Neural progenitor cell (in vitro differentiated cells): ENCODE measurements at regions not wholly inside any gene's neighbourhood (a gene's known extent, or its start where the extent isn't known, plus 50 kb on each side); places are given as distances from the start of the nearest gene placed in this dataset.

Experiments used
- DNase-seq: peaks from one replicate; pipeline ENCODE4 v3.0.0-alpha.2; 2016; ENCODE audit warnings: low spot score
- H2AFZ ChIP-seq: fragments of 200-600 bp; sonication (generic); replicated peaks from 2 replicates; pipeline ENCODE4 v1.6.1; 2016; ENCODE audit warnings: antibody characterized with exemption
- H3F3A ChIP-seq: fragments of 200-600 bp; sonication (generic); 2 replicates; pipeline ENCODE4 v1.6.1; 2016; ENCODE audit warnings: antibody characterized with exemption, low read depth
- H3K27ac ChIP-seq: fragments of 200-600 bp; sonication (generic); 2 replicates; pipeline ENCODE4 v1.5.1; 2016; ENCODE audit warnings: mild to moderate bottlenecking
- H3K27me3 ChIP-seq: fragments of 200-600 bp; sonication (generic); 2 replicates; pipeline ENCODE4 v1.6.1; 2016; ENCODE audit warnings: mild to moderate bottlenecking, moderate library complexity
- H3K36me3 ChIP-seq: fragments of 200-600 bp; sonication (generic); 2 replicates; pipeline ENCODE4 v1.5.1; 2016
- H3K4me1 ChIP-seq: fragments of 200-600 bp; sonication (generic); 2 replicates; pipeline ENCODE4 v1.6.1; 2016; ENCODE audit warnings: mixed run types
- H3K4me2 ChIP-seq: fragments of 200-600 bp; sonication (generic); 2 replicates; pipeline ENCODE4 v1.6.1; 2016
- H3K4me3 ChIP-seq: fragments of 200-600 bp; sonication (generic); 2 replicates; pipeline ENCODE4 v1.5.1; 2016
- H3K79me2 ChIP-seq: fragments of 200-600 bp; sonication (generic); 2 replicates; pipeline ENCODE4 v1.6.1; 2016; ENCODE audit warnings: low read depth
- H3K9ac ChIP-seq: fragments of 200-600 bp; sonication (generic); 2 replicates; pipeline ENCODE4 v1.6.1; 2016
- H3K9me3 ChIP-seq: fragments of 200-600 bp; sonication (generic); 2 replicates; pipeline ENCODE4 v1.5.1; 2016; ENCODE audit warnings: low read depth
- H4K20me1 ChIP-seq: fragments of 200-600 bp; sonication (generic); 2 replicates; pipeline ENCODE4 v1.6.1; 2016; ENCODE audit warnings: low read depth
- H3K27ac Mint-ChIP-seq: 3 replicates; pipeline ENCODE4 v1.8.0; 2021; ENCODE audit warnings: mixed read lengths
- H3K27me3 Mint-ChIP-seq: 2 replicates; pipeline ENCODE4 v1.8.0; 2022; ENCODE audit warnings: low read depth, mild to moderate bottlenecking, inconsistent platforms, moderate library complexity, mixed read lengths; ENCODE audit not compliant: insufficient read depth
- H3K36me3 Mint-ChIP-seq: 3 replicates; pipeline ENCODE4 v1.8.0; 2021; ENCODE audit warnings: mixed read lengths
- H3K4me1 Mint-ChIP-seq: 3 replicates; pipeline ENCODE4 v1.8.0; 2021; ENCODE audit warnings: mixed read lengths
- H3K4me3 Mint-ChIP-seq: 3 replicates; pipeline ENCODE4 v1.8.0; 2021; ENCODE audit warnings: mild to moderate bottlenecking, moderate library complexity, mixed read lengths
- H3K9me3 Mint-ChIP-seq: 3 replicates; pipeline ENCODE4 v1.8.0; 2020; ENCODE audit warnings: mixed read lengths
- CTCF ChIP-seq: fragments of 200-600 bp; sonication (generic); IDR thresholded peaks from 2 replicates; pipeline ENCODE4 v1.5.1; 2017; ENCODE audit warnings: antibody characterized with exemption, mild to moderate bottlenecking
- EZH2 ChIP-seq: fragments of 200-600 bp; sonication (generic); IDR thresholded peaks from 2 replicates; pipeline ENCODE4 v1.6.1; 2017; ENCODE audit warnings: antibody characterized with exemption, mild to moderate bottlenecking, moderate library complexity
- EZH2phosphoT487 ChIP-seq: fragments of 200-600 bp; sonication (generic); IDR thresholded peaks from 2 replicates; pipeline ENCODE4 v1.6.1; 2017; ENCODE audit warnings: antibody characterized with exemption

- peaks cover 26% of the 10 kb centered on the region for H3F3A ChIP-seq
- Mint-ChIP-seq H3K9me3 (peaks cover 14% of the 10 kb centered on the region), H3K36me3 (no peaks in the 10 kb centered on the region), H3K27ac (peak overlapping the region; percentile 48), H3K27me3 (peaks cover 3% of the 10 kb centered on the region), H3K4me3 (no peak overlapping the region), H3K4me1 (peaks cover 29% of the 10 kb centered on the region)
- no peaks in the 10 kb centered on the region for H3K79me2 ChIP-seq
- no peaks in the 10 kb centered on the region for H3K27me3 ChIP-seq
- H3K27ac ChIP-seq: peak overlapping the region; percentile 77
- TF ChIP-seq CTCF (no peak), EZH2 (no peak), EZH2phosphoT487 (no peak)
- H3K4me3 ChIP-seq: no peak overlapping the region
- H3K9me3 ChIP-seq: no peaks in the 10 kb centered on the region
- no peaks in the 10 kb centered on the region for H3K36me3 ChIP-seq
- H4K20me1 ChIP-seq: no peaks in the 10 kb centered on the region
- H2AFZ ChIP-seq: peak overlapping the region; percentile 70
- H3K4me1 ChIP-seq: peaks cover 35% of the 10 kb centered on the region
- DNase-seq: peak; percentile 43
- H3K4me2 ChIP-seq: peak overlapping the region; percentile 68
- H3K9ac ChIP-seq: no peak overlapping the region
Measured at GRCh38 chr13:48594096-48594815, 59.5 kb upstream of the CYSLTR2 start.

GRCh38 chr13:48595431-48596429 lies 58.0 kb upstream of the CYSLTR2 start:
- Histone ChIP-seq H3K36me3 (no peaks in the 10 kb centered on the region), H4K20me1 (no peaks in the 10 kb centered on the region), H3K4me2 (no peak overlapping the region), H3K27ac (no peak overlapping the region), H3K79me2 (no peaks in the 10 kb centered on the region), H3K9me3 (no peaks in the 10 kb centered on the region), H2AFZ (peak overlapping the region; percentile 70), H3K4me1 (peaks cover 37% of the 10 kb centered on the region), H3K4me3 (no peak overlapping the region), H3K27me3 (no peaks in the 10 kb centered on the region), H3F3A (peaks cover 26% of the 10 kb centered on the region), H3K9ac (no peak overlapping the region)
- H3K4me1 Mint-ChIP-seq: peaks cover 30% of the 10 kb centered on the region
- TF ChIP-seq EZH2phosphoT487 (no peak), CTCF (peak; percentile 48)
- peak; percentile 45 for DNase-seq
- peaks cover 2% of the 10 kb centered on the region for H3K27me3 Mint-ChIP-seq
- no peak overlapping the region for H3K27ac Mint-ChIP-seq
- H3K36me3 Mint-ChIP-seq: no peaks in the 10 kb centered on the region
- H3K9me3 Mint-ChIP-seq: peaks cover 15% of the 10 kb centered on the region
- H3K4me3 Mint-ChIP-seq: no peak overlapping the region

- H3K79me2 ChIP-seq: no peaks in the 10 kb centered on the region
- no peaks in the 10 kb centered on the region for H3K27me3 ChIP-seq
- H3K4me1 Mint-ChIP-seq: peaks cover 13% of the 10 kb centered on the region
- H3K4me2 ChIP-seq: no peak overlapping the region
- peaks cover 18% of the 10 kb centered on the region for H3K9me3 Mint-ChIP-seq
- H3K4me3 Mint-ChIP-seq: no peak overlapping the region
- no peak overlapping the region for H3K27ac ChIP-seq
- H3F3A ChIP-seq: peaks cover under 1% of the 10 kb centered on the region
- no peak overlapping the region for H3K4me3 ChIP-seq
- no peak overlapping the region for H3K27ac Mint-ChIP-seq
- peaks cover 6% of the 10 kb centered on the region for H3K27me3 Mint-ChIP-seq
- H4K20me1 ChIP-seq: no peaks in the 10 kb centered on the region
- no peaks in the 10 kb centered on the region for H3K36me3 Mint-ChIP-seq
- H3K9ac ChIP-seq: no peak overlapping the region
- no peaks in the 10 kb centered on the region for H3K36me3 ChIP-seq
- no peaks in the 10 kb centered on the region for H3K9me3 ChIP-seq
- DNase-seq: no peak
- TF ChIP-seq CTCF (no peak), EZH2phosphoT487 (no peak), EZH2 (no peak)
- H3K4me1 ChIP-seq: peaks cover 10% of the 10 kb centered on the region
- H2AFZ ChIP-seq: peak overlapping the region; percentile 48
Measured at GRCh38 chr13:48600374-48601364, 53.1 kb upstream of the CYSLTR2 start.
